Cardiac muscle cell (in vitro differentiated cells and primary cell): ENCODE measurements at regions not wholly inside any gene's neighbourhood (a gene's known extent, or its start where the extent isn't known, plus 50 kb on each side); places are given as distances from the start of the nearest gene placed in this dataset.

Experiments
- DNase-seq, 2 donors: peaks; one replicate each; pipeline versions ENCODE4 v3.0.0 to v3.0.0-alpha.2; 2010 to 2017; ENCODE audit warnings: low read depth in 1 of 2, low spot score in 1 of 2
- H3K27ac ChIP-seq: fragments of 200-600 bp; sonication (generic); 2 replicates; pipeline ENCODE4 v1.5.1; 2016
- H3K27me3 ChIP-seq: fragments of 200-600 bp; sonication (generic); 2 replicates; pipeline ENCODE4 v1.6.0; 2016; ENCODE audit warnings: control low read depth
- H3K36me3 ChIP-seq: fragments of 200-600 bp; sonication (generic); 2 replicates; pipeline ENCODE4 v1.5.1; 2016; ENCODE audit warnings: control low read depth
- H3K4me1 ChIP-seq: fragments of 200-600 bp; sonication (generic); 2 replicates; pipeline ENCODE4 v1.8.1; 2017; ENCODE audit warnings: low read depth, mild to moderate bottlenecking, mixed run types
- H3K4me3 ChIP-seq: fragments of 200-600 bp; sonication (generic); 2 replicates; pipeline ENCODE4 v1.5.1; 2016; ENCODE audit warnings: mild to moderate bottlenecking
- H3K9me3 ChIP-seq: fragments of 200-600 bp; sonication (generic); 2 replicates; pipeline ENCODE4 v1.5.1; 2017; ENCODE audit warnings: low read depth, mild to moderate bottlenecking, control low read depth
- TF ChIP-seq, protein P1 (sequence below): IDR thresholded peaks from 2 replicates; pipeline ENCODE4 v1.5.1; 2012; ENCODE audit warnings: low read depth, mild to moderate bottlenecking, low read length

DNA sequence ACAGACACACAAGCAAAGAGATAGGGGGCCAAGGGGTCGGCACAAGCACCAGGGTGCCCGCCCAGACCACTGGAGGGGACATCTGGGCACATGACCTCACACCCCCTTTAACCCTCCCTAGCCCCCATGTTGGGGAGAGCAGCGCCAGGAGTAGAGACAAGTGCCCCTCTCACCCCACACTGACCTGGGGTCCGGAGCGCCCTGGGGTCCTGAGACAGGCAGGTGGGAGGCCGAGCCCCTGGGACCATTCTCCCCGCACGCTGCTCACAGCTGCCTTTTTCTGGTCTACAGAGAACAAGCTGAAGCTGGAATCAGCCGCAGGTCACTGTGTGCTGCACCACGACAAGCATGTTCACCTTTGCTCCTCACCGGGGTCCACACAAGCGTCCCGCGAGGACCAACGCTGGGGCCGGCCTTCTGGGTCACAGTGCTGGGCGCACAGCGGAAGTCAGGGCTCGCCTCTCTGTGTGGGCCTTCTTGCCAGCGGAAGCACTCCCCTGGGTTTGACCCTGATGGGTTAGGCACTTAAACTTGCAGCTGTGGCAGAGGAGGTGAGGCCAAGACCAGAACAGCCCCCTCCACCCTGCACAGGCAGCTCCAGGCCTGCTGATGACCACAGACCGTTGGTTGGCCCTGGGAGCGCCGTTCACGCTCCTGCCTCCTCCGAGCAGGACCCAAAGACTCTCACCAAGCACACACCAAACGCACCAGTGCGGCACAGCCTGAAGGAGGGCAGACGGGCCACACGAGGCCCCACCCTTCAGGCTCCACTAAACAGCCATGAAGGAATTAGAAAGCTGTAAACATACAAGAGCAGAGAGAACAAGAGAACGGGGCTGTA, 275.3 kb downstream of the EIPR1 start:
- no peak for DNase-seq
- H3K9me3 ChIP-seq: no peaks in the 10 kb centered on the region

DNA sequence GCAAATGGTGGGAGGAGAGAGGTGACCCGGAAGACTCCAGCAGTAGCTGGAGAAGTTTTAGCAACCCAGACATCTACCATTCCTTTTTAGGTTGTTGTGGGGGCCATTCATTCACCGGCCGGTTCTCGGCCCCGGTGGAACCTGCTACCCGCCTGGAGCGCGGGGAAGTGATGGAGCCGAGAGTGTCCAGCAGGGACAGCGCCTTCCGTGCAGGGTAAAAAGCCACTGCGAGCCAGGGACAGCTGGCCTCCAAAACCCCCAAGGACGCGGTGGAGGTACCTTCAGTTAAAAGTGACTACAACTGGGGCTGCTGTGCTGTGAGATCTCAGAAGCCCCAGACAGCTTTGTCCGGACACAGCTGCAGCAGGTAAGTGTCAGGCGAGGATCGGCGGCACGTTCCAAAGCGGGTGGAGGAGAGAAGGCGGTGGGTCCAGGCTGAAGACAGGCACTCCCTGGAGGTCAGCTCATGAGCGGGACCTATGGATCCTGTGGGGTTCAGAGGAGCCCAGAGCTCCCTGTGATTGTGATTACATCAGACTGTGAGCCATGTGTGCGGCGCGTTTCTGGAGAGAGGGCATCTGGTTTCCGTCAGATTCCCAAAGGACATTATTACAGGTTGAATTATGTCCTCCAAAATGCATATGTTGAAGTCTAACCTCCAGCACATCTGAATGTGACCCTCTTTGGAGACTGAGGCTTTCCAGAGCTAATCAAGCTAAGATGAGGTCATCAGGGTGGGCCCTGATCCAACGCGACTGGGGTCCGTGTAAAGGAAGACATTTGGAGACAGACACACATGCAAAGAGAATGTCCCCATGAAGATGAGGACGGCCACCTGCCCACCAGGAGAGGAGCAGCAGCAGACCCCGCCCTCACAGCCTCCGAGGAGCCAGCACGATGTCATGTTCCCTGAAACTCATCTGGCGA, 276.3 kb downstream of the EIPR1 start:
- H3K27me3 ChIP-seq: no peaks in the 10 kb centered on the region
- TF ChIP-seq, protein P1, sequence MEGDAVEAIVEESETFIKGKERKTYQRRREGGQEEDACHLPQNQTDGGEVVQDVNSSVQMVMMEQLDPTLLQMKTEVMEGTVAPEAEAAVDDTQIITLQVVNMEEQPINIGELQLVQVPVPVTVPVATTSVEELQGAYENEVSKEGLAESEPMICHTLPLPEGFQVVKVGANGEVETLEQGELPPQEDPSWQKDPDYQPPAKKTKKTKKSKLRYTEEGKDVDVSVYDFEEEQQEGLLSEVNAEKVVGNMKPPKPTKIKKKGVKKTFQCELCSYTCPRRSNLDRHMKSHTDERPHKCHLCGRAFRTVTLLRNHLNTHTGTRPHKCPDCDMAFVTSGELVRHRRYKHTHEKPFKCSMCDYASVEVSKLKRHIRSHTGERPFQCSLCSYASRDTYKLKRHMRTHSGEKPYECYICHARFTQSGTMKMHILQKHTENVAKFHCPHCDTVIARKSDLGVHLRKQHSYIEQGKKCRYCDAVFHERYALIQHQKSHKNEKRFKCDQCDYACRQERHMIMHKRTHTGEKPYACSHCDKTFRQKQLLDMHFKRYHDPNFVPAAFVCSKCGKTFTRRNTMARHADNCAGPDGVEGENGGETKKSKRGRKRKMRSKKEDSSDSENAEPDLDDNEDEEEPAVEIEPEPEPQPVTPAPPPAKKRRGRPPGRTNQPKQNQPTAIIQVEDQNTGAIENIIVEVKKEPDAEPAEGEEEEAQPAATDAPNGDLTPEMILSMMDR: no peak
- no peak for DNase-seq
- no peaks in the 10 kb centered on the region for H3K36me3 ChIP-seq
- H3K4me3 ChIP-seq: no peak overlapping the region
- H3K4me1 ChIP-seq: peaks cover 4% of the 10 kb centered on the region
- no peaks in the 10 kb centered on the region for H3K9me3 ChIP-seq
- no peak overlapping the region for H3K27ac ChIP-seq

More for the DNA sequence above, 275.3 kb downstream of the EIPR1 start:
- TF ChIP-seq, protein P1: no peak
- H3K4me1 ChIP-seq: peaks cover 4% of the 10 kb centered on the region
- H3K36me3 ChIP-seq: no peaks in the 10 kb centered on the region
- H3K27ac ChIP-seq: no peak overlapping the region
- no peaks in the 10 kb centered on the region for H3K27me3 ChIP-seq
- no peak overlapping the region for H3K4me3 ChIP-seq

DNA sequence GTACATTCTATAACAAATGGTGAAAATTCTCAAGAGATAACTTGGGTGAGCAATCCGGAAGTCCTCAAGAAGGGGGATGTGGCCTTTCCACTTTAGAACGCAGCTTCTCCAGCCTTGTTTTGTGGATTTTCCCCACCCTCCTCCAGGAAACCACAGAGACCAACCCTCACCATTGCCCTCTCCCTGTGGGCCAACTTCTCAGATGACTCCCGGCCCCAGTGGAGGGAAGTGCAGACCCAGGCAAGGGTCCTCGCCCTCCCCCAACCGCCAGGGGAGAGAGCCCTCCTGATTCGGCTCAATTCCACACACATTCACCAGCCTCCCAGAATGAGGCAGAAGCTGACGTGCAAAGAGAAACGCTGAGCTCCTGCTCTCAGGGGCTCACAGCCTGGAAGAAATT, 277.2 kb downstream of the EIPR1 start:
- TF ChIP-seq, protein P1: no peak
- no peaks in the 10 kb centered on the region for H3K36me3 ChIP-seq
- H3K9me3 ChIP-seq: no peaks in the 10 kb centered on the region
- no peaks in the 10 kb centered on the region for H3K27me3 ChIP-seq
- H3K4me3 ChIP-seq: no peak overlapping the region
- no peak for DNase-seq
- H3K27ac ChIP-seq: no peak overlapping the region
- peaks cover 2% of the 10 kb centered on the region for H3K4me1 ChIP-seq

DNA sequence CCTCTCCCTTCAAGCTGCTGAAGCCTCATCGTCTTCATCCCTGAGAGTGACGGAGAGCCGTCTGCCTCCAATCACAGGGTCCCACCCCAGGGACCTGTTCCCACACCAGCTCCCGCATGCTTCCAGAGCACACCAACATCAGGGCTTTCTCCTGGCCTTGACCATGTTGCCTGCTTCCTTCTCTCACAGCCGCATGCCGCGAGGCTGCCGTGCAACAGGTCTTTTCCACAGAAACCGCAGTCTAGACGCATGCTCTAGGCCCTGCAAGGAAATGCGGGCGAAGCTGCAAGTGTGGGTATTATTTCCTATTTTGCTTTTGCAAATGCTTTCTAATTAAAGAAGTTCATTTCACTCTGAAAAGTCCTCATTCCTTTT, 277.8 kb downstream of the EIPR1 start:
- no peak for DNase-seq
- no peaks in the 10 kb centered on the region for H3K9me3 ChIP-seq

DNA sequence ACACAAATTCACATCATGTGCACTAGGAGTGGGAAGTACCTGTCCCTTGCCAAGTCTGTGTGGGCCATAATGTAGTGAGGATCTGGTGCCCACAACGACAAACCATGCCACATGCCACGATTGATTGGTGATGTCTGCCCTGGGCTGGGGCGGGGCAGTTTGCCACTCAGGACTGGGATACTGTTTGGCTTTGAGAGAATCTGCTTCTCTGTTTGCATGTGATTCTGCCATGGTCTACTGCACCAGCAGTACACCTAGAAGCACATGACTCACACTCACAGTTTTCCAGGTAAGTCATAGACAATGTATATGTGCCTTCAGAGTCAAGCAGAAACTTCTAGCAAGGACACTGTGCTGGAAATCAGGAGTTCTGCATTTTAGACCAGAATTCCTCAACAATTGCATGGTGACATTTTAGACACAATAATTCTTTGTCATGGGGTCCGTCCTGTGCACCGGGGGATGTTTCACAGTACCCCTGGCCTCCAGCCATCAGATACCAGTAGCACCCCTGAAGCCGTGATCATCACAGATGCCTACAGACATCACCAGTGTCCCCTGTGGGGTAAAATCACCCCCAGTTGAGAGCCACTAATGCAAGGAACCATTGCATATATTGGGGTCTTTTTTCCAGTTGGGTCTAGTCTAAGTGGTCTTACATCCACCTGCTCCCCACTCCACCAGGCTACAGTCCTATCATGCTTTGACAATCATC, 278.3 kb downstream of the EIPR1 start:
- Histone ChIP-seq H3K4me1 (no peaks in the 10 kb centered on the region), H3K27me3 (no peaks in the 10 kb centered on the region), H3K27ac (no peak overlapping the region), H3K9me3 (no peaks in the 10 kb centered on the region), H3K36me3 (no peaks in the 10 kb centered on the region), H3K4me3 (no peak overlapping the region)
- no peak for DNase-seq
- TF ChIP-seq, protein P1: no peak

More for the DNA sequence above, 277.8 kb downstream of the EIPR1 start:
- no peaks in the 10 kb centered on the region for H3K36me3 ChIP-seq
- no peak overlapping the region for H3K27ac ChIP-seq
- H3K4me1 ChIP-seq: no peaks in the 10 kb centered on the region
- no peaks in the 10 kb centered on the region for H3K27me3 ChIP-seq
- no peak overlapping the region for H3K4me3 ChIP-seq
- TF ChIP-seq, protein P1: no peak
